Coronary artery (tissue), 2 donors: ENCODE measurements at regions not wholly inside any gene's neighbourhood (a gene's known extent, or its start where the extent isn't known, plus 50 kb on each side); places are given as distances from the start of the nearest gene placed in this dataset.

ENCODE experiments used
- DNase-seq: peaks from one replicate; pipeline ENCODE4 v3.0.0-alpha.2; 2017; ENCODE audit warnings: low spot score
- H3K27ac ChIP-seq, 2 donors: fragments of 200-600 bp; sonication (generic); one replicate each; pipeline ENCODE4 v1.5.1; 2016 to 2019
- H3K4me3 ChIP-seq: fragments of 200-600 bp; sonication (generic); 2 replicates; pipeline ENCODE4 v1.5.1; 2016; ENCODE audit warnings: mild to moderate bottlenecking, moderate library complexity
- TF ChIP-seq, protein P1 (sequence below): fragments of 200-600 bp; sonication (generic); IDR thresholded peaks from one replicate; pipeline ENCODE4 v1.5.1; 2019; ENCODE audit warnings: antibody characterized with exemption

DNA sequence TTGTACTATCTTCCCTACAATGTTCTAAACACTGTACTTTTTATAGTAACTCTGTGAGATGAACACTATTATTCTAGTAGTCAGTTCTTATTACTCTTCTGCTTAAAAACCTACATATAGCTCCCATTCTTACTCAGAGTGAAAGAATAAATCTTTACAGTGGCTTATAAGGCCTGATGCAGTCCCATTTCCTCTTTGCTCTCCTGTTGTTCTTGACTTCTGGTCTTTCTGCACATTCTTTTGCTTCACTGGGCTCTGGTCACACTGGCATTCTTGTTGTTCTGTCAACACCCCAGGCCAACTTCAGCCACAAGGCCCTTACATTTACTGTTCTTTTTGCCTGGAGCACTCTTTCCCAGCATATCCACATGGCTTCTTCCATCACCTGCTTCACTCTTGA, 58.2 kb upstream of the TP63 start:
- no peak overlapping the region for H3K4me3 ChIP-seq
- TF ChIP-seq, protein P1, sequence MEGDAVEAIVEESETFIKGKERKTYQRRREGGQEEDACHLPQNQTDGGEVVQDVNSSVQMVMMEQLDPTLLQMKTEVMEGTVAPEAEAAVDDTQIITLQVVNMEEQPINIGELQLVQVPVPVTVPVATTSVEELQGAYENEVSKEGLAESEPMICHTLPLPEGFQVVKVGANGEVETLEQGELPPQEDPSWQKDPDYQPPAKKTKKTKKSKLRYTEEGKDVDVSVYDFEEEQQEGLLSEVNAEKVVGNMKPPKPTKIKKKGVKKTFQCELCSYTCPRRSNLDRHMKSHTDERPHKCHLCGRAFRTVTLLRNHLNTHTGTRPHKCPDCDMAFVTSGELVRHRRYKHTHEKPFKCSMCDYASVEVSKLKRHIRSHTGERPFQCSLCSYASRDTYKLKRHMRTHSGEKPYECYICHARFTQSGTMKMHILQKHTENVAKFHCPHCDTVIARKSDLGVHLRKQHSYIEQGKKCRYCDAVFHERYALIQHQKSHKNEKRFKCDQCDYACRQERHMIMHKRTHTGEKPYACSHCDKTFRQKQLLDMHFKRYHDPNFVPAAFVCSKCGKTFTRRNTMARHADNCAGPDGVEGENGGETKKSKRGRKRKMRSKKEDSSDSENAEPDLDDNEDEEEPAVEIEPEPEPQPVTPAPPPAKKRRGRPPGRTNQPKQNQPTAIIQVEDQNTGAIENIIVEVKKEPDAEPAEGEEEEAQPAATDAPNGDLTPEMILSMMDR = no peak
- H3K27ac ChIP-seq = no peak overlapping the region
- DNase-seq = no peak

DNA sequence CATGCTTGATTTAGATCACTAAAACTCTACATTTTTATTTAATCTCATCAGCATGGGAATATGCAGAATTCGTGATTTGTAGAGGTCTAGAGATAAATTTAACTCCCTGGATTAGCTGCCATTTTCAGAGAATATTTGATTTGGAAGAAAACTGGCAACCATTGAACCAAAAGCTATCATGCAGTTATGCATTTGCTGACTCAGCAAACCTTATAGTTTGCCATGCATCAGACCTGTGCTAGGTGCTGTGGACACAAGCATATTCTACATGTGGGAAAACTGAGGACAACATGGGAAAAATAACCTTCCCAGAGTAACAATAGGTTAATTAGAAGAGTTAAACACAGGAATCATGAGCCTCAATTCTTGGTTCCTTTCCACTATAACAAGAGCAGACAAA, 54.7 kb upstream of the TP63 start:
- Histone ChIP-seq H3K27ac (no peak overlapping the region), H3K4me3 (no peak overlapping the region)
- no peak for DNase-seq
- TF ChIP-seq, protein P1 = no peak

DNA sequence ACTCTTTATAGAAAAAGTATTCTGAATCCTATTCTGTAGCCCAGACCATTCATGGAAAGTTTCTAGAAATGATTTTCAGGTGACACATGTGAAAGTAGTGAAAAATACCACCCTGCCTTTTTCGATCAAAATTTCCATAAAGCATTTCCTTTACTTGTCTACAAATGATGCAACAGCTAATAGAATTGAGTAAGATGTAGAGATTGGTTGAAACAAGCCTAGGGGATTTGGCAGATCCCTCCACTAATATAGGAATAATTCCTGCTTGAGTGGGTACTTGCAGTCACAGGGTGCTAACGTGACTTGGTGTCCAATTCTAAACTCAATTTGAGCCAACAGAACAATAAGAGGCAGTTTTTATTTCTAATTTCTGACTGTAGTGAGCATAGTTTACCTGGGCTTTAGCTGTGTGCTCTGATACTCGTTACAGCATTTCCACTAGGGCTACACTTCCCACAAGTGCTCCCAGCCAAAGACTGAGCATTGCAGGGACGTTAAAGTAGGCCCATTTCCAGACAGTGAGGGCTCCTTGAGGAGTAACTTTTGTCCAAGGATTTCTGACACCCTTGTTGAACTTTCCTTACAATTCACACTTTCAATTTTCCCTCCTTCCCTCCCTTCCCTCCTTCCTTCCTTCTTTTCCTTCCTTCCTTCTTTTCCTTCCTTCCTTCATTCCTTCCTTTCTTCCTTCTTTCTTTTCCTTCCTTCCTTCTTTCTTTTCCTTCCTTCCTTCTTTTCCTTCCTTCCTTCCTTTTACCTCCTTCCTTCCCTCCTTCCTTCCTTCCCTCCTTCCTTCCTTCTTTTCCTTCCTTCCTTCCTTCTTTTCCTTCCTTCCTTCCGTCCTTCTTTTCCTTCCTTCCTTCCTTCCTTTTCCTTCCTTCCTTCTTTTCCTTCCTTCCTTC, 53.9 kb upstream of the TP63 start:
- DNase-seq = no peak
- TF ChIP-seq, protein P1 = no peak
- Histone ChIP-seq H3K27ac (no peak overlapping the region), H3K4me3 (no peak overlapping the region)

DNA sequence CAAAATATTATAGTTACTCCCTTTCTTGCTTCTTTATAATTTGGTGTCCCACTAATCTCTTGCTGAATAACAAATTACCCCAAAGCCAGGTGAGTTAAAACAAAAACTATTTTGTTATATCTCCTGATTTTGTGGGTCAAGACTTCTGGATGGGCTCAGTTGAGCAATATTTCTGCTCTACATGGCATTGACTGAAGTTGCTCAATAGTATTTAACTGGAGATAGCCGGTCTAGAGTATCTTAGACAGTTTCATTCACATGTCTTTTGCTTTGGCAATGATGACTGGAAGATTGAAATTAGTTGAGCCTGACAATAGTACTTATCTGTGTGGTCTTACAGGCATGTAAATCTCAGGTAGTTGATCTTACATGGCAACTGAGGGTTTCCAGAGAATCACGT, 51.0 kb upstream of the TP63 start:
- Histone ChIP-seq H3K27ac (no peak overlapping the region), H3K4me3 (no peak overlapping the region)
- no peak for DNase-seq
- TF ChIP-seq, protein P1 = no peak
